NCI-H146 (cell line): ENCODE measurements at regions not wholly inside any gene's neighbourhood (a gene's known extent, or its start where the extent isn't known, plus 50 kb on each side); places are given as distances from the start of the nearest gene placed in this dataset.
"Not testable (repeated sequence)": the region's sequence is repeated elsewhere in the genome, so short reads cannot be mapped to it uniquely, and the experiment has no call there.

Experiments
- DNase-seq: peaks from one replicate; lab custom pipeline; 2025; lab: John Stamatoyannopoulos, UW

DNA sequence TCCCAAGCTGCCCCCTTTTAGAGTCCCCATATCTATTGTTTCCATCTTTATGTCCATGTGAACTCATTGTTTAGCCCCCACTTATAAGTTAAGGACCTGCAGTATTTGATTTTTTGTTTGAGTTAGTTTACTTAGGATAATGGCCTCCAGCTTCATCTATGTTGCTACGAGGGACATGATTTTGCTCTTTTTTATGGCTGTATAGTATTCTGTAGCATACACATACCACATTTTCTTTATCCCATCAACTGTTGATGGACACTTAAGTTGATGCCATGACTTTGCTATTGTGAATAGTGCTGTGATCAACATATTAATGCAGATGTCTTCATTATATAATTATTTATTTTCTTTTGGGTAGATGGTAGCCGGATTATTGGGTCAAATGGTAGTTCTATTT is 576.9 kb downstream of the ANKRD7 start:
- no peak for DNase-seq

- no peak for DNase-seq
These were observed 578.2 kb downstream of the ANKRD7 start for GRCh38 chr7:118802726-118803125.

DNA sequence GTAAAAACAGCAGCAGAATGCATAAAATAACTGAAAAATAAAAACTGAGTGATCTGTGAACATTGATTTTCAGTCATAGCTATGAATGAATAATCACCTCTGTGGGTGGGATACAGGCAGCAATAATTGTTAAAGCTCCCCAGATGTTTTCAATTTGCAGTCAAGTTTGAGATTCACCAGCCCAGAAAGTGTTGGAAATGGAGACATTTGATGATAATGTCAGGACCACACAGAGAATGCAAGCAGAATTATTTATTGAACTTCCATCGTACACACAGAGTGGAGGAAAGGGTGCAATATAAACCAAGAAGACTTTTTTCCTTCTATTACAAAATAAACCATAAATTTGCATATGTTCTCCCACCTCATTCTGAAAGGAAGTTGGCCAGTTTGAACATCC is 601.7 kb downstream of the ANKRD7 start:
- DNase-seq, result no peak

DNA sequence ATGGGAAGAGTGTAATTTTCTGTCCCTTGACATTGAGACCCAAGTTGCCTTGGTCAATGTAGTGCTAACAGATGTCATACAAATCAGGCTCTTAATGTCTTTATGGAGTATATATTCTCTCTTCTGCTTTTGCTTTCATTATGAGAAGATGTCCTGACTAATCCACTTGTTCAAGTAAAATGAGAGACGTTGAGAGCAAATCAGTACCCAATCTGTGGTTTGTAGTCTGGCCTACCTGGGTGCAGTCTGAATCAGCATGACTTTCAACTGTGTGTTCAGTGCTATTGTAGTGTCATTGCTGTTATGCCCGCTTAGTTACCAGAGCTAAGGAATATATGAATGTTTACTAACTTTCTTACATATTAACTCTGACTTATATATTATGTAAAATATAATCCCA is 612.4 kb downstream of the ANKRD7 start:
- no peak for DNase-seq

- DNase-seq, result no peak
These were observed 615.0 kb downstream of the ANKRD7 start for GRCh38 chr7:118839515-118839914.

DNA sequence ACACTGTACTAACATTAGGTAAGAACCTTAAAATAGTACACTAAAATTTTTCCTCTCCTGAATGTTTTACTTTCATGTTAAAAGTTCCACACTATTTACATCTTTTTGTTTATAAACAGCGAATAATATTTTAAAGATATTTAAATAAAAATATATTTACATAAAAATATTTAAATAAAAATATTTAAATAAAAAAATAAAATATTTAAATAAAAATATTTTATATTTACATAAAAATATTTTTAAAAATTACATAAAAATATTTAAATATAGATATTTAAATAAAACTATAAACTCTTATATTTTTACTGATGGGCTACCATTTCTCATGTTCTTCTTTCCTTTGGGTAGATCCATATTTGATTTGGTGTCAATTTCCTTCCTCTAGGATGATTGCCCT is 619.0 kb downstream of the ANKRD7 start:
- no peak for DNase-seq

DNA sequence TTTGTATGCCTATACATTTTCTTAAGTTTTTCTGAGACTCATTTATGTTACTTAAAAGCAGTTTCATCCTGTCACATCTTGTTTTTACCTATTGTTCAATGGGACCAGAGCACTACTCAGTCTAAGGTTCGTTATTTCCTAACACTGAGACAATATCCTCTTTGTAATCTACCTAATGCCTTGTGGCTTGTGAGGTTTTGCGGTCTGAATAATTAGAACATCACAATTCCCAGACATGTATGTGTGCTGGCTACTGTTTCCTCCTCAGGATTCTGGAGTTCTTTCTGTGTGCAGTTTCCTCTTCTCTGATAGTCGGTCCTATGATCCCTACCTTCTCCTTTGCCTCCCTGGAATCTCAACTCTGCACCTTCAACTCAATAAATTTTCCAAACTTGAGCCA is 620.2 kb downstream of the ANKRD7 start:
- DNase-seq, result no peak

DNA sequence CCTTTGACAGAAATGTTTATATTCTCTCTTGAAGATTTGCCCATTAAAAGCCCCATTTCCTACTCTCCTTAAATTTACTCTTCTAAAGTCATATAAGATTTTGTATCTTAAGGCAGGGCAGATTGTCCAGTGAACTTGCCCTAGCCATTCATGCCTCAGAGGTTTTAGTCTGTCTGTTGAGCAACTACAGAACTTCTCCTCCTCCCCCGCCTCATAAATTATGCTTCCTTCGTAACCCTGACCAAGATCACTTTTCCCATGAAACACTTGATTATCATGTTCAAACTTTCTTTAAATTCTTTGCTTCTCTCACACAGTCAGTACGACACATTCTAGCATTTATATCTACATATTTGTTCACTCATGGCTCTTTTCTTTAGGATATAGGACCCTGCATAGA is 621.3 kb downstream of the ANKRD7 start:
- DNase-seq, result no peak

- DNase-seq, result no peak
These were observed 622.5 kb downstream of the ANKRD7 start for GRCh38 chr7:118846977-118847376.

DNA sequence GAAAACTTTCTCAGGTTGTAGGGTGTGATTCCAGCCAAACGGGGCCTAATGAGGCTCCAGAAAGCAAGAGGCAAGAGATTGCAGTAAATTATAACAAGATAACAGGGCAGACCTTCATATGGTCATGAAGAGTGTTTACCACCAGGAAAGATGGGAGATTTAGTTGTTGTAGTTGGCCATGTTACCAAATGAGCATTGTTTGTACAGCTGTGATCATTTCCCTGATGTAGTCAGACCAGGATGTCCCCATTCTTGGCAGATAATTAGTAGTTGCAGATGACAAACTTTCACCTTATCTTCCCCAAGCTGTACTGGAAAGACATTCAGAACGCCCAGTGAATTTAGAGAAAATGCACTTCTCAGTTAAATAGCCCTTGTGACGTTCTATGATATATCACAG is 630.8 kb downstream of the ANKRD7 start:
- peak; percentile 83 for DNase-seq

- DNase-seq, result no peak
These were observed 634.2 kb downstream of the ANKRD7 start for GRCh38 chr7:118858651-118859149.

GRCh38 chr7:118861581-118861980 is 637.1 kb downstream of the ANKRD7 start:
- no peak for DNase-seq

- DNase-seq, result no peak
These were observed 638.2 kb downstream of the ANKRD7 start for GRCh38 chr7:118862740-118863139.

- DNase-seq, result no peak
These were observed 639.5 kb downstream of the ANKRD7 start for GRCh38 chr7:118863966-118864365.

DNA sequence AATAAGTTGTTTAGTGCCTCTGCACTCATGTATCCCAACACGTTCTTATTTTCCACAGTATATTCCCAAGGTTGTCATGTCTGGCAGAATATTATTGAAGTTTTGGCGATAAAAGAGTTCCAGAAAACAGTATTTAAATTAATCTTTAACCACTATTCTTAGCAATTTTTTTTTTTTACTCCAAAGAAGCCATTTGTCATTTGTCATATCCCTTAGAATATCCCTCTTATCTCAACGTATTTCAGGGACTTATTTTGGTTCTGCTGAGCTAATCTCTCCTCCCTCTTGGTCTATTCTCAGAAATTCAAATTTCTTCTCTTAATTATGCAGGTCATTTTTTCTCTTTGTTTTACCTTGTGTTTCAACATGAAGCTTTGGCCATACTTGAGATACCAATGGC is 643.4 kb downstream of the ANKRD7 start:
- no peak for DNase-seq

DNA sequence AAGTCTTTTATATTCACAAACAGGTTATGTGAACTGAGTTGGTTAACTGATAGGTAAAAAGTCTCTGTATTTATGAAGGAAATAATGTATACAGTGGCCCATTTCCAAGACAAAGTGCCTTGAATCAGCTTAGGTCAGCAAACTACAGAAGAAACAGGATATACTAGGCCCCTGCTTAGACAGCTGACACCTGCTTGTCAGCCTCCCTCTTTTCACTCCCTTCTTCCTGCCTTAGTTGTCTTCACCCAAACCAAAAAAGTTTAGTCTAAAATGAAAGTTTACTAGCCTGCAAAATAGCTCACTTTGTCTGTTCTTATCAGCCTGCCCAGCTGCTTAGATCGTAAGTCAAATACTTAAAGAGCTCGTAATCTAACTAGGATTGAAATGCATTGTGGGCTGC is 644.6 kb downstream of the ANKRD7 start:
- not testable (repeated sequence) for DNase-seq

DNA sequence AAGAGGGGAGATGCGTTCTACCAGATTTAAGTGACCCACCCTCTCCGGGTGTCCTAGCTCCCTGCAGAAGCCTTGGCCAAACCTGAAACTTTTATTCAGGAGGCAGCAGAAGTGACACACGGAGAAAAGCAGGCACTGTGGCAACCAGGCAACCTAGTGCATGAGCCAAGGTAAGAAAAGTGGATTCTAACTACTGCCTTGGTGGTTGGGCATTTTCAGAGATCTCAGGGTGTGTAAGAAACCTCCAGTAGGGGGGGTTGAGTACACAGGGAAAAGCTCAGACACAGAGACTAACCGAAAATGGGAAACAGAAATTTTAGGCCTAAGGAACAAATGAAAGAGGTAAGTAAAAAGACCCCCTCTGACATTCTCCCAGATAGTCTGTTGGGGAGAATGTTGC is 645.7 kb downstream of the ANKRD7 start:
- peak; percentile 34 for DNase-seq

GRCh38 chr7:118872568-118872967 is 648.1 kb downstream of the ANKRD7 start:
- DNase-seq, result peak; percentile 90

DNA sequence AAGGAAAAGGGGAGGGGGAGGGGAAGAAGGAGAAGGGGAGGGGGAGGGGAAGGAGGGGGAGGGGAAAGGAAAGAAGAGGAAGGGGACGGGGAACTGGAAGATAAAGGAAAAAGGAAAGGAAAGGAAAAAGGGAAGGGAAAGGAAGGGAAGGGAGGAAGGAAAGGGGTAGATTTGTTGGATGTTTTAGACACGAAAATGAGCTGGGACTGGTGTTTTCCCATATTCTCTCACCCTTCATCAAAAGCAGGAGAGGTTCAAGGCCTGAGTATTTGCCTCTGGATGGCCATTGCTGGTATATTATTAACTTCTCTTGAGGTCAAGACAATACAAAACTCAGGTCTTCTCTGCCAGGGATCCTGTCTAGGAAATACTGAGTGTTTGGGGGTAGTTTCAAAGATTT is 652.7 kb downstream of the ANKRD7 start:
- no peak for DNase-seq

GRCh38 chr7:118878336-118878735 is 653.8 kb downstream of the ANKRD7 start:
- no peak for DNase-seq

- no peak for DNase-seq
These were observed 673.8 kb downstream of the ANKRD7 start for GRCh38 chr7:118898284-118898683.

- DNase-seq, result no peak
These were observed 678.1 kb downstream of the ANKRD7 start for GRCh38 chr7:118902600-118902999.

DNA sequence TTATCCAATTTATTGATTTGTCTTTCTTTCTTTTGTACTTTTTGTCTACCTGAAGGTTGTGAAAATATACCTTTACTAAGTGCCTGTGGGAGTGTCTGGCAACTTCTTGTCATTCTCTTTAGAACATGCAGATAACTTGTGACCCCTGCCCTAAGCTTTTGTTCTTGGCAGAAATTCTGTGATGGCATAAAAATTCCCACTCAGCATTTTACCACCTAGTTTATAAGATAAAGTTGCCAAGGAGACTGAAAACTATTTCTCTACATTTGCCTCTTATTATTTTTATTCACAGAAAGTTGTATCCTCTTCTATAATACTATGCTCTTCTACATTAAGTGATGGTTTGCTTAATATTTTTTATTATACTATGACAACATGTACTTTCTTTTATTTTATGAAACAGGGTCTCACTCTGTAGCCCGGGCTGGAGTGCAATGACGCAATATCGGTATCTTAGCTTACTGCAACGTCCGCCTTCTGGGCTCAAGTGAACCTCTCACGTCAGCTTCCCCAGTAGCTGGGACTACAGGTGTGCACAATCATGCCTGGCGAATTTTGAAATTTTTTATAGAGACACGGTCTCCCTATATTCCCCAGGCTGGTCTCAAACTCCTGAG is 683.5 kb downstream of the ANKRD7 start:
- DNase-seq, result no peak

GRCh38 chr7:118916120-118916519 is 691.6 kb downstream of the ANKRD7 start:
- DNase-seq, result not testable (repeated sequence)
